GM21717 (cell line): ENCODE measurements at regions not wholly inside any gene's neighbourhood (a gene's known extent, or its start where the extent isn't known, plus 50 kb on each side); places are given as distances from the start of the nearest gene placed in this dataset.
"Not testable (repeated sequence)": the region's sequence is repeated elsewhere in the genome, so short reads cannot be mapped to it uniquely, and the experiment has no call there.

Experiments
- ATAC-seq: cut with Tn5 transposase; IDR thresholded peaks from one replicate; pipeline ENCODE4 v1.9.1; 2021; ENCODE audit warnings: mild to moderate bottlenecking, moderate library complexity; ENCODE audit not compliant: unreplicated experiment

- ATAC-seq: not testable (repeated sequence)
Observed at GRCh38 chr16:33913601-33914000, 454.2 kb downstream of the TP53TG3F start.

DNA sequence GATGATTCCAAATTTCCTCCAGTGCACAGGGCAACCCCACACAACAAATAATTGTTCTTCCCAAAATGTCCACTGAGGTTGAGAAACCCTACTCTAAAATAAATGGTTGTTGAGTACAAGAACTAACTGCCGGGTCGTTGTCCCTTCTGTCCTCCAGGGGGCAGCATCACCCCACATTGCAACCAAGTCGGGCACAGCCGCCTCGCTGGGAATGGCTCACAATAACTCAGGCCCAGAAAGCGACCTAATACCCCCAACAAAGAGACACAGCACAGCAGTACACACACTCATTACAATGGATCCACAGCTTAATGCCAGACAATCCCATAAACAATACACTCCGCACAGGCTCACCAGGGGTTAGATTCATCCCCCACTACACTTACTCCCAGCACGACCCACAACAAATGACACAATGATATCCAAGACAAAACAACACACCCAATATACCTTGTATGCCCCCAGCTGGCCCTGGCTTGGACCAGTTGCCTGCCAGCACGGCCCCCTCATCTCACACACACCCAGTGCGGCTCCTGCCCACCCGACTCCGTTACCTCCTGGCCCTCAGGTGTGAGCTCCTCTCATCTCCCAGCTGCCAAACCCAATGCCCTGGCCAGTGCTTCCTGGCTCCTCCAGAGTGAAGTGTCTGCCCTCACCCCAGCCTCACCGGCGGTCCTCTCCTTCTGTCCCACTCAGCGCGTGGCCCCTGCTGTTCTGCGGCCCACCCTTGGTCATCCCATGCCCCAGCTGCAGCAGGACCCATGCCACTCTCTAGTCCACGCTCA is 461.5 kb downstream of the TP53TG3F start:
- not testable (repeated sequence) for ATAC-seq

GRCh38 chr16:33922914-33923313 is 463.5 kb downstream of the TP53TG3F start:
- ATAC-seq: not testable (repeated sequence)

GRCh38 chr16:33928026-33928425 is 468.6 kb downstream of the TP53TG3F start:
- not testable (repeated sequence) for ATAC-seq

DNA sequence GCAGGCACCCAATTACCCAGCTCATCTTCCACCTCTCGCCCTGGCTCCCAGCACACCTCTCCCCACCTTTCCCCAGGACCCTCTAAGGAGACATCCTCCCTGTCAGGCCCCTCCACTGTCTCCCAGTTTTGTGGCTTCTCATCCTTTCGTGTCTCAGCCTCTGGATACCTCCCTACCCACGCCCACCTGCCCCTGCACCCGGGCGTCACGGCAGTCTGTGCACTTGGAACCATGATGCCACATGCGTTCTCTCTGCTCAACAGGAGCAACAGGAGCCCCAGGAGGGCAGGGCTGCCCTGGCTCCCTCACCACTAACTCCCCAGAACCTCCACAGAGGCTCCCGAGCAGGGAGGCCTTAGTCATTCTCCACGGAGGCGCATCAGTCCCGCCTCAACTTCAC is 472.8 kb downstream of the TP53TG3F start:
- not testable (repeated sequence) for ATAC-seq

DNA sequence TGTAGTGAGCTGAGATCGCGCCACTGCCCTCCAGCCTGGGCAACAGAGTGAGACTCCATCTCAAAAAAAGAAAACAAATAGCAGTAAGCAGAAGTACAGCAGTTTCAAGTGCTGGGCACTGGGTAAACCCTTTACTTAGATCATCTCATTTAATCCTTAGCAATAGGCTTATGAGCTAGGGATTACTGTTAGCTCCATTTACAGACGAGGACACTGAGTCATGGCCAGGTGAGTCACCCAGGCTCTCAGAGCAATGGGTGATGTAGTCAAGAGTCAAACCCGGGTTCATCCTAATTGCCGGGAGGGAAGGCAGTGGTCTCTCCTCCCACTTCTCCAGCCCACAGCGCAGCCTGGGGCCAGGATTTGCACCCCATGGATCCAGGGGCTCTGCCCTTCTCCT is 473.6 kb downstream of the TP53TG3F start:
- not testable (repeated sequence) for ATAC-seq

DNA sequence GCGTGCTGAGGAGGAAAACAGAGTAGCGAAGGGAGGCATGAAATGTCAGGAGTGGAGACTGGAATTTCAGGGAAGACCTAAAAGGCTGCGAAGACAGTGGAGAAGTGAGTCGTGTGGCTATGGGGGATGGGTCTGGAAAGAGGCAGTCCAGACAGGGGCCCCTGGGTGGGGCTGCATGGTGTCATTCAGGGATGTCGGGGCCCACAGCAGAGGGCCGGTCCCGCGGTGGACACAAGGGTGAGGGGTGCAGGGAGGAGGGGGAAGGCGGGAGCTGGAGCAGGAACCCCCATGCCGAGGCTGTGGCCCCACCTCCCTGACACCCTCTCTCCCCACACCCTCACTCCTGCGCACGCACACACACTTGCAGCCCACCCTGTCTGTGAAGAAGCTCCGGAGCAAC is 476.4 kb downstream of the TP53TG3F start:
- not testable (repeated sequence) for ATAC-seq

DNA sequence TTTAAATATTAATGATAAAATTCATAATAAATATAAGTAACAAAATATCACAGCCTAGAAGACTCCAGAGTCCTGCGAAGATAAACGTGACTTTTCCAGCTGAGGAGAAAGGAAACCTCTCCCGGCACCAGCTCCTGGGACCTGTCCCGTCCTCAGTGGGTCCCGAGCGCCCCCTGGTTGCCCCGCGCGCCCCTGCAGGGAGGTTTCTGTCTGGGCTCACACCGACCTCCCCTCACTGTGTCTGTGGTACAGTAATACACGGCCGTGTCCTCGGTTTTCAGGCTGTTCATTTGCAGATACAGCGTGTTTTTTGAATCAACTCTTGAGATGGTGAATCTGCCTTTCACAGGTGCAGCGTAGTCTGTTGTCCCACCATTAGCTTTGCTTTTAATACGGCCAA is 478.7 kb downstream of the TP53TG3F start:
- ATAC-seq: not testable (repeated sequence)

- ATAC-seq: not testable (repeated sequence)
Observed at GRCh38 chr16:33961536-33961935, 502.1 kb downstream of the TP53TG3F start.

DNA sequence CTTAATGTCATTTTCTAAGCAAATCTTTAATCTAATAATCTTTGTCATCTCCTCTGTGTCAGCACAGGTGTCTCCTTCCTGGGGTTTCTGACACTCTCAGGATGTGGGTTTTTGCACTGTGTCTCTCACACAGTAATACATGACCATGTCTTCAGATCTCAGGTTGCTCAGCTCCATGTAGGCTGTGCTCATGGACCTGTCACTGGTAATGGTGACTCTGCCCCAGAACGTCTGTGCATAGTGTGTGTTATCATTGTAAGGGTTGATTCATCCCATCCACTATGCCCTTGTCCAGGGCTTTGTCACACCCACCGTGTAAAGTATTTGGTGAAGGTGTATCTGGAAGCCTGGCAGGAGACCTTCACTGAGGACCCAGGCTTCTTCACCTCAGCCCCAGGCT is 506.1 kb downstream of the TP53TG3F start:
- ATAC-seq: not testable (repeated sequence)

DNA sequence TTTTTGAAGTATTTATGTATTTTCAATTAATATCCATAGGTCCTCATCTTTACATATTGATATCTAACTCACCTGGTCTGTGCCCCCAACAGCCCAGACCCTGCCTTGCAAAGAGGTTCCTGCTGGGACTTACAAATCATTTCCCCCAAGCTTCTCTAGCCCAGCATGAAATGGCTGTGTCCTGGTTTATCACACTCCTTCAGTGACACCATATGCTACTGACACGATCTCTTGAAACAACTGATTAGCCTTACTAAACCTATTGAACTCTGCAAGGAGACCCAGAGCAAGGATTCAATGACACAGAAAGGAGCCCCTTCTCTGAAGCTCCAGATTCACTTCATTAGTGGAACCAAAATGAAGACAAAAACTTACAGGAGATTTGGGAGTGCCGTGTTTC is 507.4 kb downstream of the TP53TG3F start:
- not testable (repeated sequence) for ATAC-seq

DNA sequence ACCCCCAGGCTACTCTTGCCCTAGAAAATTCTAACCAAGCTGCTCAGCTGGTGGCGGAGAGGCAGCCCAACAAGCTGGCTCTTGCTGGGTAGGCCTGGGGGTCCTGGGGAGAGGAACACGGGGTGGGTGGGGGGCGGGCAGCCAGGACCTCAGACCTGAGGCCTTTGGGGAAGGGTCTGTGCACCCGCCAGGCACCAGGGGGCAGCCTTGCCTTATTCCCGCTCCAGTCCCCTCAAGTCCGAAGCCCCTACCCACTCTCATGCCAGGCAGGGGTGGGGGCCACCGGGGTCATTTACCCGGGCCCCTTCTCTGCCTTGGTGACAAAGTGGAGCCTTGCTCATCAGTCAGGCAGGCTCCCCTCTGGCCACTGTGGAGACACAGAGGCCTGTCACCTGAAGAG is 515.1 kb downstream of the TP53TG3F start:
- not testable (repeated sequence) for ATAC-seq

GRCh38 chr16:33975744-33976143 is 516.3 kb downstream of the TP53TG3F start:
- not testable (repeated sequence) for ATAC-seq

- ATAC-seq: not testable (repeated sequence)
Observed at GRCh38 chr16:33976521-33976920, 517.1 kb downstream of the TP53TG3F start.

- not testable (repeated sequence) for ATAC-seq
Observed at GRCh38 chr16:33978784-33979183, 519.4 kb downstream of the TP53TG3F start.

GRCh38 chr16:33979613-33980012 is 520.2 kb downstream of the TP53TG3F start:
- not testable (repeated sequence) for ATAC-seq

DNA sequence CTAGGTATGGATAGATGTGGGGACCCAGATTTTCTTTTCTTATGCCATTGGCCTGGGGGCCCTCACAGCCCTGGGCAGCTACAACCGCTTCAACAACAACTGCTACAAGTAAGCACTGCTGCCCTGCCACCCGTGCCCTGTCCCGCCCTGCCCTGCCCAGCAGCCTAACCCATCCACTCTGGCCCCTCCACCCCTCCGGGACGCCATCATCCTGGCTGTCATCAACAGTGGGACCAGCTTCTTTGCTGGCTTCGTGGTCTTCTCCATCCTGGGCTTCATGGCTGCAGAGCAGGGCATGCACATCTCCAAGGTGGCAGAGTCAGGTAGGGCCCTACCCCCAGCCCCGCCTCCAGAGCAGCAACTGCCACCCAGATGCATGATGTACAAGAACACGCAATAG is 521.3 kb downstream of the TP53TG3F start:
- not testable (repeated sequence) for ATAC-seq

- not testable (repeated sequence) for ATAC-seq
Observed at GRCh38 chr16:33984428-33984827, 525.0 kb downstream of the TP53TG3F start.

DNA sequence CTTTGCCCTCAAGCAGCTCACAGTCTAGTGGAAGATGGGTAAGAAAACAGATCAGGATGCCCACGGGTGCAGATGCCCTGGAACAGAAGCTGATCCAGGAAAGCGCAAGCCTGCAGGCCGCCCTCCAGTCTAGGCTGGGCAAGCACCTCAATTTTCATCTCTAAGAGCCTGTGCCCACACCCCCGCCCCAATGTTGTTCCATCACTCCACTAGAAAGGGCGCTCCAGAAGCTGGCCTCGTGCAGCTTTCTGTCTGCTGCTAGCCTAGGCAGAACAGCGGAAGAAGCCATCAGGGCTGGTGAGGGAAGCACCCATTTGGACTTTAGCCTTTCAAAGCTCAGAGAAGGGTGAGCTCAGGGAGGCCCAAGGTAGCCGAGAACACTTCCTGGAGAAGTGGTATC is 527.1 kb downstream of the TP53TG3F start:
- ATAC-seq: not testable (repeated sequence)

DNA sequence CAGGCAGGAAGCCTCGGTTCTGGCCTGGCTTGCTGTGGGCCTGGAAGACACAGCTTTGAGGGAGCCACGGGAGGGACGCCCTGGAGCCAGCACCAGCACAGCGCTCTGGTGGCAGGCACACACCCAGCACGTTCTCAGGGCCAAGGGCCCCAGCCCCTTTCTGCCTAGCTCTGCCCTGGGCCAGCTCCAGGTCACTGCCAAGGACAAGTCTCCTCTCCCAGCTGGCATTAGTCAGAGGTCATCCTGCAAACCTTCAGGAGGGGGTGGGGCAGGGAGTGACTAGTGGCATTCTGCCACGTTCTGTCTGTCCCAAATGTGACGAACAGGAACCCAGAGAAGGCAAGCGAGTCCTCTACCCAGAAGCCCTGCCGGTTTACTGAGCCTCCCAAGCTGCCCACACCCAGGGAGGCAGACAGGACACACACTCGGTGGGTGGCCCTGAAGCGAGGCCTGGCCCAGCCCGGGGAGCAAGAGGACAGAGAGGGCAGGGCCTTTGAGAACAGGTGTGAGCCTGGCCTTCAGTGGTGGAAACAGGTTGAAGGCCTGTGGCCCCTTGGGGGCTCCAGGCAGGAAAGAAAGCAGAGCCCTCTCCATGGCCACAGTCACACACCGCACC is 528.0 kb downstream of the TP53TG3F start:
- ATAC-seq: not testable (repeated sequence)

DNA sequence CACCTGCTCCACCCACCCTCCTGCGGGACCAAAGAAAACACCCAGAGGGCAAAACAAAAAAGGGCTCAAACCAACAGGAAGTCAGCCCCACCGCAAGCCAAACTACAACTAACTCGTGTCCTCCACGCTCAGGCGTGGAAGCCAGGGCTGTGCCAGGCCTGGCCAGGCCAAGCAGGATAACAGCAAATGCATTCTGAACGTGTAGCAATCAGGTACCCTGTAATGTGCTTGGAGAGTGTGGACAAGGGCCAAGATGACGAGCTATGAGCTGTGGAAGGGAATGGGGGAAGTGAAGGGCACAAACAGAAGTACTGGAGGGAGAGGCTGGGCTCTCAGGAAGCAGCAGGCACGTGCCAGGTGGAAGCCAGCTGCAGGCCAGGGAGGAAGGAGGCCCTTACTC is 528.6 kb downstream of the TP53TG3F start:
- ATAC-seq: not testable (repeated sequence)

DNA sequence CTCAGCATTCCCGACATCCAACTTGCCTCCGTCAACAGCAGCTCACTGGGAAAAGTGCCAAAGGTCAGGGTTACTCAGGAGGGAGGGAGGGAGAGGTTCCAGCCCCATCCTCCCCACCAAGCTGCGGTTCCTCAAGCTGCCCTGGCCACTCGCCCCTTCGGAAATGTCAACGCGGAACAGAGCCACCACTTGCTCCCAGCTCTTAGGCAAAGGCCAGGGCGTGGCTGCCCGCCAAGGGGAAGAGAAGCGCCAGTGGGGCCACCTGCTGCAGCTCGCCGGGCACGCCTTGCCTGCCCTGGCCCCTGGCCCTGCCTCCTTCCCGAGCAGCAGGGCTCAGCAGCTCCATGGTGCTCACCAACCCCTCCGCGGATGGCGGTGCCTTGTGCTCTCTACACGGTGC is 531.1 kb downstream of the TP53TG3F start:
- not testable (repeated sequence) for ATAC-seq
